ENCODE measurements at regions not wholly inside any gene's neighbourhood (a gene's known extent, or its start where the extent isn't known, plus 50 kb on each side); places are given as distances from the start of the nearest gene placed in this dataset.

DNA sequence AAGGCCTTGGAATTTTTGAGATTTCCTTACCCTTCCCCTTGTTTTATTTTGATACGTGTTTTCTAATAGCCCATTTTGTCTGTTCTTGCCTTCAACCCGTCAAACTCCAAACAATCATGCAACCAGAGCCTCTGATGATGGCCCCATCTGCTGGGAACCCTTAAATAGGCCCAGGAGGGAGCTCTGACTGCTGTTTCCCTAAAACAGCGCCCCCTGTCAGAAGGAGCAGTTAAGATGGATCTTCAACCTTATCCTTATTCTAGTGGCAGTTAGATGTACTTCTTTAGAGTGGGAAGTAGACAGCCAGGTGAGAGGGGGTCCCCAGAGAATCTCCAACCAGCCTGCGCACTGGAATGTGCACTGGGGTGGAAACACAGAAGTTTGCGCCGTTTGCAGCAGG is 1031.0 kb upstream of the PCDH9 start:
- DNase-seq (ENCODE audit: low read depth, low spot score) (no peak), ATAC-seq (peak; percentile 72), FAIRE-seq (no peak)
- H3K9ac ChIP-seq (ENCODE audit: control insufficient read depth, insufficient read depth, low read length) = no peak overlapping the region
- no peaks in the 10 kb centered on the region for H3K4me1 ChIP-seq (ENCODE audit: control insufficient read depth, insufficient read depth, low read length)
- BruUV-seq (replicated peaks) = no TSS peak
- H3K9me3 ChIP-seq (replicated peaks; ENCODE audit: control insufficient read depth, insufficient read depth, low read length) = no peaks in the 10 kb centered on the region
- no peaks in the 10 kb centered on the region for H4K20me1 ChIP-seq (ENCODE audit: control insufficient read depth, insufficient read depth)
- no peak overlapping the region for H3K4me3 ChIP-seq
- TF ChIP-seq ZNF384 (IDR thresholded peaks at IDR 0.05; ENCODE audit: borderline replicate concordance, low read depth, low read length) (no peak), WRNIP1 (IDR thresholded peaks at IDR 0.05; ENCODE audit: borderline replicate concordance, low read depth, low read length) (no peak), USF2 (IDR thresholded peaks at IDR 0.05; ENCODE audit: borderline replicate concordance, low read depth, low read length) (no peak), CTCF (IDR thresholded peaks at IDR 0.05 in 2 of 3, conservative IDR thresholded peaks at IDR 0.05 in 1 of 3; ENCODE audit: control insufficient read depth in 2 of 3, extremely low read depth in 1 of 3, insufficient read depth in 1 of 3, low read depth in 3 of 3, low read length in 3 of 3) (peak in 2 of 3 experiments; percentile 18 to 26; a peak in 2 of 6 replicates), LARP7 (IDR thresholded peaks at IDR 0.05) (no peak), RAD51 (IDR thresholded peaks at IDR 0.05) (no peak)
- TF ChIP-seq, protein P1, sequence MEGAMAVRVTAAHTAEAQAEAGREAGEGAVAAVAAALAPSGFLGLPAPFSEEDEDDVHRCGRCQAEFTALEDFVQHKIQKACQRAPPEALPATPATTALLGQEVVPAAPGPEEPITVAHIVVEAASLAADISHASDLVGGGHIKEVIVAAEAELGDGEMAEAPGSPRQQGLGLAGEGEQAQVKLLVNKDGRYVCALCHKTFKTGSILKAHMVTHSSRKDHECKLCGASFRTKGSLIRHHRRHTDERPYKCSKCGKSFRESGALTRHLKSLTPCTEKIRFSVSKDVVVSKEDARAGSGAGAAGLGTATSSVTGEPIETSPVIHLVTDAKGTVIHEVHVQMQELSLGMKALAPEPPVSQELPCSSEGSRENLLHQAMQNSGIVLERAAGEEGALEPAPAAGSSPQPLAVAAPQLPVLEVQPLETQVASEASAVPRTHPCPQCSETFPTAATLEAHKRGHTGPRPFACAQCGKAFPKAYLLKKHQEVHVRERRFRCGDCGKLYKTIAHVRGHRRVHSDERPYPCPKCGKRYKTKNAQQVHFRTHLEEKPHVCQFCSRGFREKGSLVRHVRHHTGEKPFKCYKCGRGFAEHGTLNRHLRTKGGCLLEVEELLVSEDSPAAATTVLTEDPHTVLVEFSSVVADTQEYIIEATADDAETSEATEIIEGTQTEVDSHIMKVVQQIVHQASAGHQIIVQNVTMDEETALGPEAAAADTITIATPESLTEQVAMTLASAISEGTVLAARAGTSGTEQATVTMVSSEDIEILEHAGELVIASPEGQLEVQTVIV (IDR thresholded peaks at IDR 0.05; ENCODE audit: borderline replicate concordance, partially characterized antibody) = no peak
- no peaks in the 10 kb centered on the region for H3K27me3 ChIP-seq (replicated peaks in 1 of 2; ENCODE audit: control insufficient read depth in 2 of 2, insufficient read depth in 2 of 2, low read length in 1 of 2)
- RAD21 ChIA-PET (ENCODE audit: unreplicated experiment) = no interaction called here
- in situ Hi-C loops (cut with MboI) = no loop called here
- SMC1A ChIA-PET (ENCODE audit: uncharacterized antibody, unreplicated experiment) = interaction anchor here (0.6 kb wide), 1 partner anchor 823 kb away, joined by 3 read pairs; no protein-coding TSS in a partner anchor
- CTCF ChIA-PET = interaction anchor here (1.0 kb wide), 1 partner anchor 544 kb away, joined by 3 read pairs; no protein-coding TSS in a partner anchor
- POLR2A ChIA-PET = no interaction called here
- H3K27ac ChIP-seq (ENCODE audit: control insufficient read depth, insufficient read depth) = no peak overlapping the region
- intact Hi-C loops (cut with micrococcal nuclease; ENCODE audit: unreplicated experiment) = no loop called here
- H2AFZ ChIP-seq (ENCODE audit: control insufficient read depth, low read depth, low read length) = no peak overlapping the region
- H3K79me2 ChIP-seq (ENCODE audit: control insufficient read depth, insufficient read depth, low read length) = no peaks in the 10 kb centered on the region
- no peaks in the 10 kb centered on the region for H3K36me3 ChIP-seq (ENCODE audit: control insufficient read depth in 2 of 2, insufficient read depth in 2 of 2, low read length in 1 of 2)
- WGBS (ENCODE audit: insufficient coverage, insufficient replicate concordance, low lambda C conversion rate, missing lambda C conversion rate) = 24% methylated on average over 6 of the region's 6 CpGs
- H3K4me2 ChIP-seq (ENCODE audit: control insufficient read depth, insufficient read depth) = no peak overlapping the region
